ENCODE measurements at regions not wholly inside any gene's neighbourhood (a gene's known extent, or its start where the extent isn't known, plus 50 kb on each side); places are given as distances from the start of the nearest gene placed in this dataset.

DNA sequence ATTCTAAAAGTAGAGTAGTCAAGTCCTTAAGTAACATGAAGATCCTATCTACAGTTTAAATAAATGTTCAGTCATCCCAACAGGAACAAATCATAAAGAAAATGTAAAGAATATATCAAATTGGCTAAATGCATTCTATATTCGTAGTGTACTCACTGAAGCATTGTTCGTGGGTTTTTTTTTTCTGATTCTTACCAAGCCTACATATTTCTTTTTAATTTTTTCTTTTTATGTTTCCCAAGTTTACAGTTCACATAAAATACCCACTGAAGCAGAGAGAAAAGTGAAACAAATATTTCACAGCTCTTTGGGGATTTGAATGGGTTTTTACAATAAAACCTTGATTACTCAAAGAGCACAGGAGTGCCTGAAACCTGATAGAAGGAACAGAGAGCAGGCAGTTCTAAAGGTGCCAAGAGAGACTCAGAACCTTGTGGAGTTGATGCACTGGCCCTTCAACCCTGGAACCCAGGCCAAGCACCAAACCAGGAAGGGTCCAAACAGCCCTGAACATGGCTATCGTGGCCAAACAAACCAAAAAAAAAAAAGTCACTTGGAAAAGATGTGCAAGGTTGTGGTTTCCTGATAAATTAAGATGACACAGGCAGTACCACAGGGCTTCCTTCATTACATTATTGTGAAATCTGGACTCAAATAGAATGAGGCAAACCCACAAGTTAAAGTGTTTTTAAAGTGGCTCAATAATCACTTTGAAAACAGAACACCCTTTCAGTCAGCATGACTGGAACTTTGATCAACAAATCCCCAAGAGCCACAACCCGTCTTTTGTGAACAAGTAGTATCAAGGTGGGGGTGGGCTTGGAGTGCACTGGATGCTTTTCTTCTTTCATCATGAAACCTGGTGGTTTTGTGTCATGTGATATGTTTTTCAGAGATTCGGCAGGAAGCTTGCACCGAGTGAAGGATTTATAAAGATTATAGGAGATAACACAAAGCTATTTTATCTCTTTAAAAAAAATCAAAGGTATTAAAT lies 245.0 kb upstream of the FN1 start:
- DNase-seq = no peak
- TF ChIP-seq, protein P1, sequence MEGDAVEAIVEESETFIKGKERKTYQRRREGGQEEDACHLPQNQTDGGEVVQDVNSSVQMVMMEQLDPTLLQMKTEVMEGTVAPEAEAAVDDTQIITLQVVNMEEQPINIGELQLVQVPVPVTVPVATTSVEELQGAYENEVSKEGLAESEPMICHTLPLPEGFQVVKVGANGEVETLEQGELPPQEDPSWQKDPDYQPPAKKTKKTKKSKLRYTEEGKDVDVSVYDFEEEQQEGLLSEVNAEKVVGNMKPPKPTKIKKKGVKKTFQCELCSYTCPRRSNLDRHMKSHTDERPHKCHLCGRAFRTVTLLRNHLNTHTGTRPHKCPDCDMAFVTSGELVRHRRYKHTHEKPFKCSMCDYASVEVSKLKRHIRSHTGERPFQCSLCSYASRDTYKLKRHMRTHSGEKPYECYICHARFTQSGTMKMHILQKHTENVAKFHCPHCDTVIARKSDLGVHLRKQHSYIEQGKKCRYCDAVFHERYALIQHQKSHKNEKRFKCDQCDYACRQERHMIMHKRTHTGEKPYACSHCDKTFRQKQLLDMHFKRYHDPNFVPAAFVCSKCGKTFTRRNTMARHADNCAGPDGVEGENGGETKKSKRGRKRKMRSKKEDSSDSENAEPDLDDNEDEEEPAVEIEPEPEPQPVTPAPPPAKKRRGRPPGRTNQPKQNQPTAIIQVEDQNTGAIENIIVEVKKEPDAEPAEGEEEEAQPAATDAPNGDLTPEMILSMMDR (IDR thresholded peaks at IDR 0.05; ENCODE audit: borderline replicate concordance) = no peak

DNA sequence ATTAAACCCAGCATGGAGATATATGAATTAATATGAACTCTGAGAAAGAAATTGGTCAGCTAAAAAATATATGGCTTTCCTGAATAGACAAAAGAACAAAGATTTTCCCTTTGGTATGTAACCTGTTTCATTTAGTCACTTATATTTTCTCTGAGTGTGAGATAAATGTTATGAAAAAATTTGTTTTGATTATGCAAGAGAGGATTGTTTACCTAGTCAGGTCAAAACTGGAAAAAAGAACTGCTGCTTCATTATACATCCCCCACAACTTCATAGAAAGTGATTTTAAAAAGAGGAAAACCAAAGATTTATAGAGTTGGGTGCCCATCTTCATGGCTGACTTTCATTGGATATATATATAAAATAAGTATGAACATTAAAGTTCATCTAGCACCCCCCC lies 242.2 kb upstream of the FN1 start:
- Histone ChIP-seq H3K4me1 (no peaks in the 10 kb centered on the region), H3K9me3 (replicated peaks) (no peaks in the 10 kb centered on the region), H3K27ac (replicated peaks) (no peak overlapping the region), H3K36me3 (no peaks in the 10 kb centered on the region), H3K4me3 (no peak overlapping the region), H3K27me3 (ENCODE audit: low read depth) (no peaks in the 10 kb centered on the region)
- TF ChIP-seq, protein P1 (IDR thresholded peaks at IDR 0.05; ENCODE audit: borderline replicate concordance) = no peak
- intact Hi-C loops (cut with micrococcal nuclease) = no loop called here
- DNase-seq = no peak

More for the DNA sequence above, 245.0 kb upstream of the FN1 start:
- H3K27ac ChIP-seq (replicated peaks) = no peak overlapping the region
- intact Hi-C loops (cut with micrococcal nuclease) = no loop called here
- no peaks in the 10 kb centered on the region for H3K27me3 ChIP-seq (ENCODE audit: low read depth)
- H3K9me3 ChIP-seq (replicated peaks) = no peaks in the 10 kb centered on the region
- H3K4me1 ChIP-seq = no peaks in the 10 kb centered on the region
- H3K36me3 ChIP-seq = no peaks in the 10 kb centered on the region
- no peak overlapping the region for H3K4me3 ChIP-seq

DNA sequence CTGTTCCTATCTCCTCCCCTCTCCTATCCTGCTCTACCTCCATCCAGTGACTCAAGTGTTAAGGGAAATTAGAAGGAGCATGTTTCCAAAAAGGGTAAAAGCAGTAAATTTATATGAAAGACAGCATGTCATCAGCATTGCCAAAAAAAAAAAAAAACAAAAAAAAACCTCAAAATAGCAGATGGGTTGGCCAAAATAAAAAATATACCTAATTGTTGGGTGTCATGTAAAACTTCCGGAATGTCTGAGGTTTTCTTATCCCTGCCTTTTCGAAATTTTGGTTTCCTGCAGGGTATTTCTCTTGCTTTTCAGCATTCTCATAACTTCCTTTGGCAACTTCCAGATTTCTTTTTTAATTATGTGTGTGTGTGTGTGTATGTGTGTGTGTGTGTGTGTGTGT lies 241.6 kb upstream of the FN1 start:
- TF ChIP-seq, protein P1 (IDR thresholded peaks at IDR 0.05; ENCODE audit: borderline replicate concordance) = no peak
- no peak for DNase-seq
- H3K4me3 ChIP-seq = no peak overlapping the region
- no peaks in the 10 kb centered on the region for H3K4me1 ChIP-seq
- no peaks in the 10 kb centered on the region for H3K36me3 ChIP-seq
- peaks cover 3% of the 10 kb centered on the region for H3K9me3 ChIP-seq (replicated peaks)
- intact Hi-C loops (cut with micrococcal nuclease) = no loop called here
- H3K27me3 ChIP-seq (ENCODE audit: low read depth) = no peaks in the 10 kb centered on the region
- H3K27ac ChIP-seq (replicated peaks) = no peak overlapping the region

DNA sequence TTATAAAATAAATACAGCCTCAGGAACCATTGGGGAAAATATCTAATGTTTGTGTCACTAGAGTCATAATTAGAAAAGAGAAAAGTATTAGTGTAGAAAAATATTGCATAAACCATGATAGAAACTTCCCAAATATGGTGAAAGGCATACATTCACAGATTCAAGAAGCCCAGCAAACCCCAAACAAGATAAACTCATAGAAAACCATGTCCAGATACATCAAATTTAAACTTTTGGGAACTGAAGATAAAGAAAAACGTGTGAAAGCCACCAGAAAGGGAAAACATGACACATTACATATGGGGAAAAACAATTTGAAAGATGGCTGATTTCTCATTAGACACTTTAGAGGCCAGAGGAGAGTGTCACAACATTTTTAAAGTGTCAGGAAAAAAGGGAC lies 236.5 kb upstream of the FN1 start:
- TF ChIP-seq, protein P1 (IDR thresholded peaks at IDR 0.05; ENCODE audit: borderline replicate concordance) = no peak
- Histone ChIP-seq H3K9me3 (replicated peaks) (peaks cover 11% of the 10 kb centered on the region), H3K4me1 (peaks cover 10% of the 10 kb centered on the region), H3K4me3 (no peak overlapping the region), H3K27ac (replicated peaks) (no peak overlapping the region), H3K36me3 (no peaks in the 10 kb centered on the region), H3K27me3 (ENCODE audit: low read depth) (no peaks in the 10 kb centered on the region)
- no peak for DNase-seq
- intact Hi-C loops (cut with micrococcal nuclease) = no loop called here

DNA sequence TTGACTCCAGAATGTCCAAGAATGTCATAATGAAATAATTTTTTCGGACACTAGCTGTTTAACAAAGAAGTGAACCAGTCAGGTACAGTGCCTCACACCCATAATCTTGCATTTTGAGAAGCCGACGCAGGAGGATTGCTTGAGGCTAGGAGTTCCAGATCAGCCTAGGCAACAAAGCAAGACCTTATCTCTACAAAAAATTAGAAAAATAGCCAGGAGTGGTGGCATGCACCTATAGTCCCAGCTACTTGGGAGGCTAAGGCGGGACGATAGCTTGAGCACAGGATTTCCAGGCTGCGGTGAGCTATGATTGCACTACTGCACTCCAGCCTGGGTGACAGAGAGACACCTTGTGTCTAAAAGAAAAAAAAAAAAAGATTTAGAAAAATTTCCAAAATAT lies 235.8 kb upstream of the FN1 start:
- DNase-seq = no peak
- H3K9me3 ChIP-seq (replicated peaks) = peaks cover 11% of the 10 kb centered on the region
- no peaks in the 10 kb centered on the region for H3K36me3 ChIP-seq
- H3K4me3 ChIP-seq = no peak overlapping the region
- peaks cover 10% of the 10 kb centered on the region for H3K4me1 ChIP-seq
- H3K27ac ChIP-seq (replicated peaks) = no peak overlapping the region
- intact Hi-C loops (cut with micrococcal nuclease) = no loop called here
- no peaks in the 10 kb centered on the region for H3K27me3 ChIP-seq (ENCODE audit: low read depth)
- TF ChIP-seq, protein P1 (IDR thresholded peaks at IDR 0.05; ENCODE audit: borderline replicate concordance) = no peak
